ENCODE measurements at regions not wholly inside any gene's neighbourhood (a gene's known extent, or its start where the extent isn't known, plus 50 kb on each side); places are given as distances from the start of the nearest gene placed in this dataset.
"Not testable (repeated sequence)": the region's sequence is repeated elsewhere in the genome, so short reads cannot be mapped to it uniquely, and the experiment has no call there.

GRCh38 chr5:85896514-85896913, 721.2 kb upstream of the COX7C start:
- no peak for DNase-seq

GRCh38 chr5:85906460-85906859, 711.3 kb upstream of the COX7C start:
- no peak for DNase-seq

- DNase-seq: no peak
Measured at GRCh38 chr5:85910335-85910734, 707.4 kb upstream of the COX7C start.

DNA sequence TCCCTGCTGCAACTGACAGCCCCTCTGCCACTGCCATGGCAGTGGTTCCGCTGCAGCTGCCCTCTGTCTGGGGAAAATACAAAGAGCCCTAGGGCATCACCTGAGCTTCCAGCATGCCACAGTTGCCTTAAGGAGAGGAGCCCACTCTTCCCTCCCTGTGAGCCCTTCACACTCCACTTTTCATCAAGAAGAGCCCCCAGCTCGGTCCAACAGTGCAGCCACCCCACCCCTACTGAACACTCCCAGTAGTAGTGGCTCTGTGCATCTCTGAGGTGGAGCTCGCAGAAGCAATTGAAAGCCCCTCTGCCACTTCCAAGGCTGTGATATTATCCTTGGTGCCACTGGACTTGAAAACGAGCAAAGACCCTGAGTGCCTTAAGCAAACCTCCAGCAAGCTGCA, 696.8 kb upstream of the COX7C start:
- no peak for DNase-seq

DNA sequence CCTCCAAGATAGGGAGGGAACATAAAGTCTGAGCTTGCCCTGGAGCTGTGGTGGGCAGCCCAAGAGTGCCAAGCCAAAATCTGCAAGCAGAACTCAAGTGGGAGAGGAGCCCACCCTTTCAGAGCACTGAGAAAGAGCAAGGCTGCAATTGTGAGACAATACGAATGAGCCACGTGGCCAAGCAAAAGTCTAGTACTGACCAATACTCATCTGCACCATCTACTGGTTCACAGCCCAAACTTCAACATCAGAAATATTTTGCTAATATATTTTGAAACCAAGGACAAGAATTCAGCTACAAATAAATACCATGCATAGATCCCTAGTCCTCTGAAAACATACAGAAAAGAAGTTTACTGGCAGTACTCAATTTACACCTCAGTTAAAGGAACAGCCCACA, 696.2 kb upstream of the COX7C start:
- DNase-seq: no peak

GRCh38 chr5:85927632-85928031, 690.1 kb upstream of the COX7C start:
- no peak for DNase-seq

DNA sequence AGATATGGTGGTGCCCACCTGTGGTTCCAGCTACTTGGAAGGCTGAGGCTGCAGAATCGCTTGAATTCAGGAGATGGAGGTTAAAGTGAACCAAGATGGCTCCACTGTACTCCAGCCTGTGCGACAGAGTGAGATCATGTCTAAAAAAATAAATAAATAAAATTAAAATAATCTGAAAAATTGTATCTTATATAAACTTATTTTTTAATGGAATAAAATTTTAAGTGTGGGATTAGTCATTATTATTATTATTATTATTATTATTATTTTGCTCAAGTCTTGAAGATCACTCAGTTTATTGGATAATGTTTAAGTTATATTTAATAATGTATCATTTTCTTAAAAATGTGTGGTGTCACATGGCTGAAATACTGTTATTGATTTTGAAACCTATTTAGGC, 688.0 kb upstream of the COX7C start:
- no peak for DNase-seq

DNA sequence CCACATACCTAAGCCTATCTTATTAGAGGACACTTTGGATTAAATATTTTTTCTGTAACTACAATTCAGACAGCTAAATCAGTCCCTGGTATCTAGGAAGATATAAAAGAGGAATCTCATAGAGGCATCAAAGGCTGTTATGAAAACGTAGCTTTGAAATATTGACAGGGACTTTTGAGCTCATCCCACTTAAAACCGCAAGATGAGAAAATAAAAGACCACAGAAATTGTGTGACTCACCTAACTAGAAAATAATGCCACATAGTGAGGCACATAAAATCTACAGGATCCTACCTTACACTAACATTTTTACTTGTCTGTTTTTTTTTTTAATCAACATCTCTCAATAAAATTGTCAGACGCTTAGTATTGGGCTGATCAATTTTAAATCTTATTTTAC, 686.5 kb upstream of the COX7C start:
- DNase-seq: no peak

DNA sequence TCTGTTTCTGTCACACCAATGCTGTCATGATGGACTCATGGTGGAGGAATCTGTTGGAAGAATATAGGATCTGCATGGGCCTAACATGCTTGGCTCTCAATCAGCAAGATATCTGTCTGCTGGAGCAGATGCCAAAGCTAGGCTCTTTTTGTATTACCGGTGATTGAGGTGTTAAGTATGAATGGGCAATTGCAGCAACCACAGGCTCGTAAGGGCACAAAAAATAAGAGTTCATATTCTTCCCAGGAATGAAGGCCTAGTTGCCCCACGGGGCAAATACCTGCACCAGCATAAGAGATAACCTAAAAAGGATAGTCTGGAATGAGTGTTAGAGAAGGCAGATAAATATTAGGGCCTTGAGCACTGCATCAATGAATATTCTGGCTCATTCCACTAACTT, 679.5 kb upstream of the COX7C start:
- DNase-seq: no peak

DNA sequence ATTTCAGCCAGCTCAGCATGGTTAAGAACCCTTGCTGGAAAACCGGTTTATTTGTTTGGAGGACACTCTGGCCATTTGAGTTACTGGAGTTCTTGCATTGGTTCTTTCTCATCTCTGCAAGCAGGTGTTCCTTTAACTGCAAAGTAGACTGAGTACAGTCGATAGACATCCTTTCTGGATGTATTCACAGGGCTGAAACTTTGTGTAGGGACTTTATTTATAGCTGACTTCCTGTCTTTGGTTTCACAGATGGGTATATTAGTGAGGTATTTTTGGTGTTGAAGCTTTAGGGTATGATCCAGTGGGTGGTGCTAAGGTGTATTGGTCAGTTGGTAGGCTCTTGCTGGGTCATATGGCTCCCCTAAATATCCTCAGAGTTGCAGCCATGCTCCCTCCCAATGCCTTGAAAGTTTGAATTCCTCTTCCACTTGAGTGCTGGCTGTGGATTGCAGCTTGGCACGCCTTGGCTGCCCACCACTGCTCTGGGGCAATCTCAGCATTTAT, 666.0 kb upstream of the COX7C start:
- no peak for DNase-seq

- no peak for DNase-seq
Measured at GRCh38 chr5:85952680-85953079, 665.1 kb upstream of the COX7C start.

- no peak for DNase-seq
Measured at GRCh38 chr5:85967681-85968080, 650.1 kb upstream of the COX7C start.

DNA sequence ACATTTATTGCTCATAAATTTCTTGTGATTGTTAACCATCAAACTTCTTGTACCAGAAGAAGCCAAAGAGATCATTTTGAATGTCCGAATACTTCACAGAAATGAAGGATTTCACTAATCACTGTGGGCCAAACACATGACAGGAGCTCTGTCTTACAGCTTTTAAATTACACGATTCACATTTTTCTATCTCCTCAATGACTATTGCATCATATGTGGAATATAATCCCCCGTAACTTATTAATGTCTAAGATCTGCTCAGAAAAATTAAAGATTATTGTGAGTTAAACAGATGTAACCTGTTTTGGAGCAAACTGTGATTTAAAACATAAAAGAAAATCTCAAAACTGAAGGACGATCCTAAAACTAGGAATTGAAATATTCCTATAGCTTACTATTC, 645.2 kb upstream of the COX7C start:
- no peak for DNase-seq

- no peak for DNase-seq
Measured at GRCh38 chr5:85985167-85985566, 632.6 kb upstream of the COX7C start.

- DNase-seq: no peak
Measured at GRCh38 chr5:85990998-85991397, 626.7 kb upstream of the COX7C start.

- not testable (repeated sequence) for DNase-seq
Measured at GRCh38 chr5:85994653-85995052, 623.1 kb upstream of the COX7C start.

DNA sequence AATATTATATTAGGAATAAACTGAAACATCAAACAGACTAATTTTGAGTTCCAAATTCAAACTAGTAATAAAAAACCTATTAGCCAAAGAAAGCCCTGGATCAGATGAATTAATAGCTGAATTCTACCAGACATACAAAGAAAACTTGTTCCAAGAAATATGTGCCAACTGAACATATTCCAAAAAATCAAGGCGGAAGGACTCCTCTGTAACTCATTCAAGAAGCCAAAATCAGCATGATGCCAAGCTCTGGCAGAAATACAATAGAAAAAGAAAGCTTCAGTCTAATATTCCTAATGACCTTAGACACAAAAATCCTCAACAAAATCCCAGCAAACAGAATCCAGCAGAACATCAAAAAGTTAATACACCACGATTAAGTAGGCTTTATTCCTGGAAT, 619.1 kb upstream of the COX7C start:
- no peak for DNase-seq

GRCh38 chr5:86008293-86008692, 609.4 kb upstream of the COX7C start:
- DNase-seq: no peak

- DNase-seq: no peak
Measured at GRCh38 chr5:86008704-86009103, 609.0 kb upstream of the COX7C start.

GRCh38 chr5:86011937-86012336, 605.8 kb upstream of the COX7C start:
- DNase-seq: no peak

DNA sequence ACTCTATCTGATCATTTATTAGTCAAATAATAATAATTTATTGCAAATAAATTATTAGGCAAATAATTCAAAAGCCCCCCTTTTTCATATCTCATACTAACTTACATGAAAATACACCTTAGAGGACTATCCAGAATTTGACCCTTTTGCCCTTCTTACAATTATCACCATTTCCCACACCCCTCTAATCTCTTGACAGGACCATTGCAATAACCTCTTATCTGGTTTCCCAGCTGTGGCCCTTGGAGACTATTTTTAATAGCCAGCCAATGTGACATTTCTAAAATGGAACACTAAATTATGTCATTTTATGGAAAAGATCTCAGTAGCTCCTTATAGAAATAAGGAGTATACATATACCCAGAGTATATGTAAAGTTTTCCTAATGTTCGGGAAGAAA, 588.4 kb upstream of the COX7C start:
- DNase-seq: no peak

DNA sequence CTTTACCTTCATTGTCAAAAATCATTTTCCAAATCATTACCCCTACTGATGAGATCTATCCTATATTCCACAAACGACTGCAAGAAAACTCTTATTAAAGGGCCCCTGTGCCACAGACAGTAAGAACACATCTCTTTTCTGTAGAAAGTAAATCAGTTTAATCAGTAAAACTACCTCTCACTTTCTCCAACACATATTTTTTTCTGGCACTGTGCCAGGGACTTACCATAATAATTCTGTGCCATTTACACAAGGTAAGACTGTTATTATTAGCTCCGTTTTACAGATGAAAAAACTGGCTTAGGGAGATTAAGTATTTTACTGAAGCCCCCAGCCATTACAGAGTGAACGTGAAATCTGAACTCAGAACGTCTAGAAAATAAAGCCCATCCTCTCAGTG, 587.0 kb upstream of the COX7C start:
- DNase-seq: no peak

DNA sequence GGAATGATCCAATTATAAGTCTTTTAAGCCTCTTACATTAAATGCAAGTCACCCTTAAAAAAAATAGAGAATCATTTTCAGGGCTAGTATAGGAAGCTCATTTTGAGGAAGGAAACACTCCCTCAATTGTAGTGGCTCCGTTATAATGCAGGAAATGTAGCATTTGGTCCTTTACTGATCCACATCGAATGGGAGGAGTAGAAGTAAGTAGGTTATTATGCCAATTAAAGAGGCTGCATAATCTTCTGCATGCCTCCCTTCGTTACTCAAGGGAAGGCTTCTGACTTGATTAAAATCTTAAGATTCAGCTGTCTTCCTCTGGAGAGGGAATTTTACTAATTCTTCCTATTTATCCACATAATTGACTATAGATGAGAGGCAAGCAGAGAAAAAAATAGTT, 579.2 kb upstream of the COX7C start:
- DNase-seq: no peak

DNA sequence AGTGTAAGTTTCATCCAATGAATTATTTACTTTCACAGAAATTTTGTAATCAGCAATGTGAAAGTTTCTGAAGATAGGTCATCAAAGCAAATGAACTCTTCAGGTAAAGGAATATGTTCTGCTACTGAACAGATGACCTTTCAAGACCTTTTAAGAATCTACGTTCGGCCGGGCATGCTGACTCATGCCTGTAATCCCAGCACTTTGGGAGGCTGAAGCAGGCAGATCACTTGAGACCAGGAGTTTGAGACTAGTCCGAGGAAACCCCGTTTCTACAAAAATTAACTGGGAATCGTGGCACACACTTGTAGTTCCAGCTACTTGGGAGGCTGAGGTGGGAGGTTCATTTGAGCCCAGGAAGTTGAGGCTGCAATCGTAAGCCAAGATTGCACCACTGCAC, 578.4 kb upstream of the COX7C start:
- DNase-seq: no peak

GRCh38 chr5:86070719-86071118, 547.0 kb upstream of the COX7C start:
- no peak for DNase-seq

- no peak for DNase-seq
Measured at GRCh38 chr5:86074297-86074696, 543.4 kb upstream of the COX7C start.

All from NCI-H345 (cell line).